Superior temporal gyrus (tissue), 1 donor: ENCODE measurements at regions not wholly inside any gene's neighbourhood (a gene's known extent, or its start where the extent isn't known, plus 50 kb on each side); places are given as distances from the start of the nearest gene placed in this dataset.

Source experiments
- DNase-seq: peaks from one replicate; pipeline ENCODE4 v3.0.0-alpha.2; 2016; ENCODE audit errors: extremely low spot score

DNA sequence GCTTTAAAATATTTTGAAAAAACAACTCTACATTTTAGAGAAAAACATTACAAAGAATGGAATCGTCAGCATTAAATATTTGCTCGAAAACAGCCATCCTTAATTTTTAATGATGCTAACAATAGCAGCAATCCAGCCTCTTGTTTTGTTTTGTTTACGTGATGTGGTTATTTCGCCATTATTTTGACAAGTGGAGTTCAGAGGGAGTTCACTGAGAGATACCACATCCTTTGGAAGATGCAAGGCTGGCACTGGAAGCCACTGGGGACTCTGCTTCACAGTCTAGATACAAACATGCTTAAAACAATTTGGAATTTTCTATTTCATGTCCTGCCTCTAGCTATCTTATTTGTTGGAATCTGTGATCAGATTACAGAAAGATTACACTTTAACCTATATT lies 556.3 kb downstream of the PCDH17 start:
- DNase-seq: no peak

GRCh38 chr13:58190577-58190976 lies 559.0 kb downstream of the PCDH17 start:
- DNase-seq: no peak

- no peak for DNase-seq
These were observed 560.2 kb downstream of the PCDH17 start for GRCh38 chr13:58191754-58192153.

DNA sequence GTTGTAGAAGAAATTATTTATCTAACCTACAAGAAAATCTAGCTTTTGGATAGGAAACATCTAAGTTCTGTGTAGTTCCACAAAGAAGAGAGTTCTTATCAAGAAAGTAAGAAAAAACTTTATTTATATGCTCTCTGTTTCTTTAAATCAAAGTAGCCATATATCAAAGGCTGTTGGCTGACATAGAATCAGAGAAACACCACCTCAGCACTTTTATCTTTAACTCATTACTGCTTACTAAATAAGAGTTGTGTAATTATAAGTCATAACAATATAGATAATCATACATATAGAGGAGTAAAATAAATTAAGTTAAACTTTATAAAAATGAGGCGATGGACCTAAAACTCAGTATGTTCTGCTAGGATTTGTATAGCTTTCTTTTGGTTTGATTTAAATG lies 570.6 kb downstream of the PCDH17 start:
- no peak for DNase-seq

- DNase-seq: no peak
These were observed 576.0 kb downstream of the PCDH17 start for GRCh38 chr13:58207501-58207900.

DNA sequence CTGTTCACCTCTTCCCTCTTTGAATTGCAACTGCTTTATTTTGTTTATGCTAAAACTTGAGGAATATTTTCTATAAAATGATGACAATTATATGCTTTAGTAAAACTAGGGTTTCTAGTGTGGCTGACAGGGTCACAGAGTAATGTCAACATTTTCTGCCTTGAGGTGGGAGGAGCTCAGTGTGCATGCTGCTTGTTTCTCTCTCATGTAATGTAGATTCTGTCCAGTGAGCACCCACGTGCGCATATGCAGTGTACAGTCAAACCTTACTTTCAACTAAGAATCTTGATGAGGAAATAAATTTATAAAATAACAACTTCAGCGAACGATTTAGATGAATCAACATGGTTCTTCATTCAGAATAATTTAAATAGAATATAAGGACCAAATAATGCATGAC lies 603.9 kb downstream of the PCDH17 start:
- no peak for DNase-seq

- DNase-seq: no peak
These were observed 607.6 kb downstream of the PCDH17 start for GRCh38 chr13:58238972-58239773.

DNA sequence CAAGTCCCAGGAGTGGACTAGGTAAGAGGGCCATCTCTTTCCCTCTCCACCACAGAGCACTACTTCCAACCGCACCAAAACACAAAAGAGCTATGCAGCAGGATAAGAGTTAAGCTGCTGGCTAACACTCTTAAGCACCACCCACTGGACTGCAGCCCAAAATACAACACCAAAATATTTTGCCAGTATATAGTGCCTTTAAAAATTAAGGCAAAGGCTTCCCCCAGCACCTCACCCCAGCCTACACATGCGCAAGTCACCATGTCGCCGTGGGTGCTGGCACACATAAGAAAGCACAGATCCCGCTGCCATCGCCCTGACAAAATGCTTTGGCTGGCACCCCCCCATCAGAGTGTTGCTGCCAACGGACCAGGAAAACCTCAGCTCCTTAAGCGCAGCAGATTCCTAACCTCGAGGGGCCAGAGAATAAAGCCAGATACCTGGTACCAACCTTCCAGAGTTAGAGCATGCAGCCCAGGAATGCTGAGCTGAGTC lies 608.3 kb downstream of the PCDH17 start:
- no peak for DNase-seq

- no peak for DNase-seq
These were observed 615.5 kb downstream of the PCDH17 start for GRCh38 chr13:58247080-58247479.

DNA sequence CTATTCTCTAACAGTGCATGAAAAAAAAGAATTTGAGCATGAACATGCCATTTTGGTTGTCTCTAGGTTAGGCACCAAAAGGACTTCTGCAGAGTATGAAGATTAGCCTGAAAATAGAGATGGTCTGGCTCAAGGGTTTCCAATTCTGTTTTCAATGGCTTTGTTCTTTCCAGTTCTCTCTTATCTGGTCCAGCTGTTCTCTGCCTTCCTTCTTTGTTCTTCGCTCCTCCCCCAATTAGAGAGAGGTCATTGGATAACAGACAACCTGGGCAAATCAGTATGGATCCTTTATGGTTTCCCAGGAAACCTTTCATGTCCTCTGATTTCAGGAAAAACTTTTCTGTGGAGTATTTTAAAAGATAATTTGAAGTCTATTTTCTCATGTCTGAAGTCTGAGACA lies 623.4 kb downstream of the PCDH17 start:
- no peak for DNase-seq

GRCh38 chr13:58266271-58266670 lies 634.7 kb downstream of the PCDH17 start:
- no peak for DNase-seq

DNA sequence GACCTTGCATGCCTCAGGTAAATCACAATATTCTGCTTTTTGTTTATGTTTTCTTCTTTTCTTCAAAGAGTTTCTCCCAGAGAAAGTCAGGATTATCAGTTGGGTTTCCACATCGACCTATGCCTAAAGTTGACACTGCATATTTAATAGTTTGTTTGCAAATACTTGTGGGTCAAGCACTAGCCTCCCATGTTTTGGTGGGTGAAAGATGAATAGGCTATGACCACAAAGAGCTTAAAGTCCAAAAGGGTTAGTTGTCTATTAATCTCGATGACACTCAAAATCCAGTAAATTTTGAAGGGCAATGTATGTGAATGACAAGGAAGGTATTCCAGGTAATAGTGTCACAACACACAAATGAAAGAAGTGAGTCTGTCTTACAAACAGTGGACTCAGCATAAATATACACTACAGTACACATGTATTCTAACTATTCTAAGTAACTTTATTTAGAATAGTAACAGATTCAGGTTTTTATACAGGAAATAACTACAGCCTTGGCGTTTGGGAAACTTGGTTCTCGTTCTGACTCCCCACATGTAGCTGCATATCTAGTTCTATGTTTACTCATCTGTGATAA lies 667.1 kb downstream of the PCDH17 start:
- no peak for DNase-seq

- DNase-seq: no peak
These were observed 668.7 kb downstream of the PCDH17 start for GRCh38 chr13:58300224-58300623.

DNA sequence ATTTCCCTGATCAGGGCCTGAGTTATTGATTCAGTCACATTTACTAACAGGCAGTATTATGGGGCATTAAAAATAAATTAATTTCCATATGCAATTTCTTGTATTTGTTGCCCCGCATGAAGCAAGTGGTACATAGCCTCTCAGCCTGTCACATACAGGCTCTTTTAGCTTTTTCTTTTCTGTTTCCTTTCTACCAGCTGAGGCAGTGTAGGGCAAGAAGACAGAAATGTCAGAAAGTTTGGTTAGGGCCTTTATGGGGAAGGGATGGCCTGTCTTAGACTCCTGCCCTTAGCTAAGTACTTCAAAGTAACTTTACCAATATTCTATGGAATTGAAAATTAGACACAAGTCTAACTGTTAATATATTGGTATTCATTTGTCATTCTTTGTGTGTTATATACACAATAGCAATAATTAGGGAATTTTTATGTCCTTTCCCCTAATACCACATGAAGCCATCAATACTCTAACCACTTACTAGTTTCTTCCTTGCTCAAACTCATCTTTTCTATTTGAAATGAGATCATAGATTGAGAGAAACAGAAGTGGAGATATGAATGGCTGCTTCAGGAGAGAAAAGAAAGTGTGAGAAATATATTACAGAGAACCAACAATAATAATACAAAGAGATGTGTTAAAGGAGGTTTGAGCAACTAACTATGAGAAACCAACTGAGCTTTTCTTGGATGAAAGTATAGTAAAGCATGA lies 669.6 kb downstream of the PCDH17 start:
- no peak for DNase-seq

DNA sequence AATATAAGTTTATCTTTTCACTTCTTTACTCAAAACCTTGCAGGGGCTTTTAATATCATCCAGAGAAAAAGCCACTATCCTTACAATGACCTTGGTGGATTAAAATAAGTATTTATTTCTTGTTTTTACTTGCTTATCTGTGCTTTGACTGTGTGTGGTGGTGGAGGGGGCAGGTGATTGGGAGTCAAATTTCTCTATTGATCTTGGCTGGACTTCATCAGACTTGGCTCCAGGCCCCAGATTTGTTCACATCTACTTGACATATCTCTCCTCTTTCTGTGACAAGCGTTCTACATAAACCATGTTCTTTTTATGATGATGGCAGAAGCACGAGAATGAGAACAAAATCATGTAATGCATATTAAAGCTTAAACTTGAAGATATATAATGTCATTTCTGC lies 670.8 kb downstream of the PCDH17 start:
- DNase-seq: no peak

DNA sequence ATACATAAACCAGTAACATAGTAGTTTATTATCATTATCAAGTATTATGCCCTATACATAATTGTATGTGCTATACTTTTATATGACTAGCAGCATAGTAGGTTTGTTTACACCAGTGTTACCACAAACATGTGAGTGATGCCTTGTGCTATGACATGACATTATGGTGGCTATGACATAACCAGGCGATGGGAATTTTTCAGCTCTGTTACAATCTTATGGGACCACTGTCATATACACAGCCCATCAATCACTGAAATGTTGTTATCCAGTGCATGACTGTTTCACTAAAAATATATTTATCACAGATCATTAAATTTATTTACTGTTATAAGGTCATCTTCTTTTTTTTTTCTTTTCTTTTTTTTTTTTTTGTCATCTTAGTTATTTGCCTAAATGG lies 674.5 kb downstream of the PCDH17 start:
- no peak for DNase-seq

- no peak for DNase-seq
These were observed 681.7 kb downstream of the PCDH17 start for GRCh38 chr13:58313219-58313618.

DNA sequence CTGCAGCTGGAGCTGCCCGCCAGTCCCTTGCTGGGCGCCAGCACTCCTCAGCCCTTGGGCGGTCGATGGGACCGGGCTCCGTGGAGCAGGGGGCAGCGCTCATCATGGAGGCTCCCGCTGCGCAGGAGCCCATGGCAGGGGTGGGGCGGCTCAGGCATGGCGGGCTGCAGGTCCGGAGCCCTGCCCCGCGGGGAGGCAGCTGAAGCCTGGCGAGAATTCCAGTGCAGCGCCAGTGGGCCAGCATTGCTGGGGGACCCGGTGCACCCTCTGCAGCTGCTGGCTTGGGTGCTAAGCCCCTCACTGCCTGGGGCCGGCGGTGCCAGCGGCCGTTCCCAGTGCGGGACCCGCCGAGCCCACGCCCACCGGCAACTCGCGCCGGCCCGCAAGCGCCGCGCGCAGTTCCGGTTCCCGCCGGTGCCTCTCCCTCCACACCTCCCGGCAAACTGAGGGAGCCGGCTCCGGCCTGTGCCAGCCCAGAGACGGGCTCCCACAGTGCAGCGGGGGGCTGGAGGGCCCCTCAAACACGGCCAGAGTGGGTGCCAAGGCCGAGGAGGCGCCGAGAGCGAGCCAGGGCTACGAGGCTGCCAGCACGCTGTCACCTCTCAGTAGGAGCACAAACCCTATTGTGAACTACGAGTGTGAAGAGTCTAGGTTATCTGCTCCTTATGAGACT lies 687.1 kb downstream of the PCDH17 start:
- no peak for DNase-seq

DNA sequence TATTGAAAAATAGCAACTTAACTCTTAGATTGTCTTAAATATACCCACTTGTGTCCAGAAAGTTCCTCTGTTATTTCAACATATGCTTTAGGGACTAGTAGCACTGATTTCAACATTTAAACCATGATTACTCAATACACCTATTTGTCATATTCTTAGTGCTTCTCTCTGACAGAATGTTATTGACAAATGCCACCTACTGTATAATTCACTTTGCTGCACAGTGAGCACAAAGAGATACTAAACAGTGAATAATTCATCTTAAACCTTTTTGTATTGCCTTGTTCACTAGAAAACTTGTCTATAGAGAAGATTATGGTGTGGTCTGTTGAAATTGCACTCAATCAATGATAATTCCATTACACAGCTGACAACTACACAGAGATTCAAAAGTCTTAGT lies 692.6 kb downstream of the PCDH17 start:
- no peak for DNase-seq

- DNase-seq: no peak
These were observed 698.2 kb downstream of the PCDH17 start for GRCh38 chr13:58329746-58330145.

DNA sequence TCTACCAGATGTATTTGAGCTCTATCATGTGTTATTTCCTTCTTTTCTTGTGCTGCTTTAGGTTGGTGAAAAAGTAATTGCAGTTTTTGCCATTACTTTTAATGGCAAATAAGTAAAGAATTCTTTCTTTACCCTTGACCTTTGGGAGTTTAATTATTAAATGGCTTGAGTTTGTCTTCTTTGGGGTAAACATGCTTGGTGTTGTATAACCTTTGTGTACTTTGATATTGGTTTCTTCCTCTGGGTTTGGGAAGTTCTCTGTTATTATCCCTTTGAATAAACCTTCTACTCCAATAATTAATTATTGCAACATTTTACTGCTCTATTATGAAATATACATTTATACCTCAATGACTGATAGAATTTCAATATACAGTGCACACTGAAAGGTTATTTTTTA lies 709.4 kb downstream of the PCDH17 start:
- DNase-seq: no peak

DNA sequence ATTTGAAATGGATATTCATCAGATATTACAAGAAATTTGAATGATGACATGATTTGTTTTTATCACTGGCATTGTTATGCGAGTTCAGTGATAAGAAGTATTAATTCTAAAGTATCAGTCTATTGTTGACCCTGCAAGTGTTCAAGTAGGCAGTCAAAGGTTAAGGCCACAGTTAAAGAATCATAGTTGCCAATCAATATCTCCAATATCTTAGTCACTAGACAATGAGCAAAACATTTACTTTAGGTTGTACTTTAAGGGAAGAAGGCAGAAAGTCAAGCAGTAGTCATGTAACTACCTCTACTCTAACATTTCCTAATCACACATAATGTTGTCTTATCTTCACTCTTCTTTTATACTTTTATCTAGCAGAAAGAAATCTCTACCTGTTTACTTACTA lies 709.8 kb downstream of the PCDH17 start:
- no peak for DNase-seq
